Memory B cell (primary cell): ENCODE measurements at regions not wholly inside any gene's neighbourhood (a gene's known extent, or its start where the extent isn't known, plus 50 kb on each side); places are given as distances from the start of the nearest gene placed in this dataset.
A peak's percentile ranks its signal among the peaks of the same experiment; 100 is the strongest.

Experiments
- ATAC-seq: fragments of 150-1000 bp; cut with Tn5 transposase; 2 replicates; pipeline ENCODE4 v1.10.0; 2021; ENCODE audit warnings: low read depth, mild to moderate bottlenecking, moderate library complexity
- DNase-seq, 2 donors: peaks; one replicate each; pipeline ENCODE4 v3.0.0; 2022; ENCODE audit warnings: low spot score in 2 of 2
- H3K27ac Mint-ChIP-seq: one replicate; pipeline ENCODE4 v1.8.0; 2022; ENCODE audit warnings: mild to moderate bottlenecking, moderate library complexity, mixed read lengths
- H3K27me3 Mint-ChIP-seq: one replicate; pipeline ENCODE4 v1.8.0; 2022; ENCODE audit warnings: mixed read lengths
- H3K36me3 Mint-ChIP-seq: one replicate; pipeline ENCODE4 v1.8.0; 2022; ENCODE audit warnings: mild to moderate bottlenecking, mixed read lengths
- H3K4me1 Mint-ChIP-seq: one replicate; pipeline ENCODE4 v1.8.0; 2022; ENCODE audit warnings: mixed read lengths
- H3K4me3 Mint-ChIP-seq: one replicate; pipeline ENCODE4 v1.8.0; 2022; ENCODE audit warnings: mild to moderate bottlenecking, moderate library complexity, mixed read lengths
- H3K9me3 Mint-ChIP-seq: one replicate; pipeline ENCODE4 v1.8.0; 2022; ENCODE audit warnings: mixed read lengths

DNA sequence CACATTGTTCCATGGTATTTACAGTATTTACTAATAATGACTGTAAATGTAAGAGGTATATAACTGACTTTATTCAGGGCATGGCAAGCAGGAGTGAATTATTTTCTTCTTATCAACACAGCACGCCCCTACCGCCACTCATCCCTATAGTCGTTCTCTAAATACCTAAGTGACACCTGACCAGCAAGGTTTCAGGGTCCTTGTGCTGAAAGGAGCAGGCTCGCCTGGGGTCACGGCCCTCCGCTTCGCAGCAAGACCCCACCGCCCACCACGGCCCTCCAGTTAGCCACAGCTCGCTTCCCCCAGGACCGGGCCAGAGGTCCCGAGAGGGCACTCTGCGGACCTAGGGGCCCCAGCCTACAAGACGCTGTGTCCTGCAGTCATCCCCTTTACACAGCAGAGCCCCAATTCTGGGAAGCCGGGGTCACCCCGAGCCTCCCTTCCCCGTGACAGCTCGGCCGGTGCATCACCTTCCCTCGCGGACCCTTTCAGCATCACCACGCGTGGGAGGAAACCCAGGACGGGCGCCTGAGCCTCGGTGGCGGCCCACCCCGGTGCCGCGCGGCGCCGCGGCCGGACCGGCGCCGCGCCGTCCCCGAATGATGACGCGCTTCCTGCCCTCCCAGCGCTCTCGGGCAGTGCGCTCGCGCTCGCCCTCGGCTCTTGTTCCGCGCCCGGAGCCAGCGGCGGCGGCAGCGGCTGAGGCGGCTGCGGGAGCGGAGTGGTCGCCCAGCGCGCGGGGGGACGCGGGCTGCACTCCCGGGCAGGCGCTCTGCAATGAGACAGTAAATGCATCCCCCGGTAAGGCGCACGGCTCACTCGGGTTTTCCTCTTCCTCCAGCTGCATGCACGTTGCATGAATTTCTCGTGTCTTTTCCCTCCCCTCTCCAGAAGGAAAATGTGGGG lies 225.1 kb upstream of the C2CD4B start, which contains the start of gene TLN2:
Gene TLN2, plus strand, starts transcription at position 666 of the 906 bp plus-strand sequence.
- Mint-ChIP-seq H3K9me3 (no peaks in the 10 kb centered on the region), H3K27me3 (peaks cover 12% of the 10 kb centered on the region), H3K4me1 (peaks cover 14% of the 10 kb centered on the region), H3K27ac (peak within 1 kb of the TSS; percentile 69), H3K4me3 (peak within 1 kb of the TSS; percentile 92), H3K36me3 (no peaks in the 10 kb centered on the region)
- ATAC-seq (peak; percentile 86), DNase-seq (peak; percentile 38 to 60)

GRCh38 chr15:62390791-62391640 lies 225.9 kb upstream of the C2CD4B start:
- Mint-ChIP-seq H3K27ac (peak overlapping the region; percentile 69), H3K4me1 (peaks cover 14% of the 10 kb centered on the region), H3K9me3 (no peaks in the 10 kb centered on the region), H3K4me3 (peak overlapping the region; percentile 92), H3K36me3 (no peaks in the 10 kb centered on the region), H3K27me3 (peaks cover 11% of the 10 kb centered on the region)
- peak; percentile 33 for ATAC-seq
- peak in 1 of 2 donors; percentile 18 for DNase-seq

DNA sequence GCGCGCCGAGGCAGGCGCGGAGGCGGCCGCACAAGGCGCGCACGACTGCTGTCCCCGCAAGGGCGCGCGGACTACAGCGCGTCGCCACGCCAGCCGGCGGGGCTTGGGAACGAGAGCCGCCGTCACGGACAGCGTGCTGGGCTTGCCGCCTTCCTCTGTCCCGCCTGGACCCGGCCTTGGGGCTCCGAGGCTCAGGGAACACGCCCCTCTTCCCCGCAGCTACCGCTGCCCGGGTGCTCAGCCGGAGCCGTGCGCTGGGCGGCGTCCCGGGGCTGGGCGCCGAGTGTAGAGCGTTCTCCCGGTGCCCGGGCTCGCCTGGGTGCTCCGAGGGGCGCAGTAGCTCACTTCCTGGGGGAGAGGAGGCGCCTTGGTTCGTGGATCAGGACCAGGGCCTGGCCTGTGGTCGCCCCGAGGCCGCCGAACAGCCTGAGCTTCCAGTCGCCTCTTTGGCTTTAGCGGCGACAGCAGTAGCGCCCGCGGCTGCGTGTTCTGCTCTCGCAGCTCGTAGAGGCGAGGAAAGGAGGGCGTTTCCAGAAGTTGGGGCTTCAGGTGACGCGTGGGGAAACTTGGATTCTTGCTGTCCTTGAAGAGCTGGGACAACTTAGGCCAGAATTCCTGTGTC lies 226.7 kb upstream of the C2CD4B start:
- no peaks in the 10 kb centered on the region for H3K36me3 Mint-ChIP-seq
- peak overlapping the region; percentile 92 for H3K4me3 Mint-ChIP-seq
- H3K4me1 Mint-ChIP-seq, result peaks cover 14% of the 10 kb centered on the region
- DNase-seq, result peak in 1 of 2 donors; percentile 34
- ATAC-seq, result peak; percentile 29
- no peak overlapping the region for H3K27ac Mint-ChIP-seq
- H3K9me3 Mint-ChIP-seq, result no peaks in the 10 kb centered on the region
- H3K27me3 Mint-ChIP-seq, result peaks cover 11% of the 10 kb centered on the region

DNA sequence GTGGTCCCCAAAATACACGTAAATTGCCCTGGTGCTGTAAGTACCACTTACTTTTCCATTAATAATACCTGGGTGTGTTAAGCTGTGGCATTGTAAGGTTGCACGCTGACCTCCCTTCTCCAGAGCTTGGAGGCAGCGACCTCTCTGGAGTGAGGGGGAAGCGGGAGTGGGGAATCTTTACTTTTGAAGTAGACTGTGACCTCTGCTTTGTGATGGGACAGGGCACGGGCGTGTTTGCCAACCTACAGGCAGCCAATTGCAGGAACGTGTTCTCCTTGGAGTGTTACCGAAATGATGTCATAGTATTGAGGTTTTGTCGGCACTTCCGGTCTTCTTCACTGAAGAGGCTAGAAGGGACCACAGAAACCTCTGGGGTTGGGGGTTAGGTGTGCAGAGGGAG lies 227.3 kb upstream of the C2CD4B start:
- ATAC-seq (no peak), DNase-seq (no peak)
- Mint-ChIP-seq H3K4me1 (peaks cover 14% of the 10 kb centered on the region), H3K36me3 (no peaks in the 10 kb centered on the region), H3K4me3 (peak overlapping the region; percentile 92), H3K27ac (no peak overlapping the region), H3K9me3 (no peaks in the 10 kb centered on the region), H3K27me3 (peaks cover 11% of the 10 kb centered on the region)

- no peak for ATAC-seq
- H3K36me3 Mint-ChIP-seq, result no peaks in the 10 kb centered on the region
- peaks cover 11% of the 10 kb centered on the region for H3K27me3 Mint-ChIP-seq
- no peak overlapping the region for H3K27ac Mint-ChIP-seq
- H3K4me3 Mint-ChIP-seq, result no peak overlapping the region
- H3K9me3 Mint-ChIP-seq, result peaks cover 1% of the 10 kb centered on the region
- peaks cover 14% of the 10 kb centered on the region for H3K4me1 Mint-ChIP-seq
- no peak for DNase-seq
These were observed 228.1 kb upstream of the C2CD4B start for GRCh38 chr15:62393196-62393595.

DNA sequence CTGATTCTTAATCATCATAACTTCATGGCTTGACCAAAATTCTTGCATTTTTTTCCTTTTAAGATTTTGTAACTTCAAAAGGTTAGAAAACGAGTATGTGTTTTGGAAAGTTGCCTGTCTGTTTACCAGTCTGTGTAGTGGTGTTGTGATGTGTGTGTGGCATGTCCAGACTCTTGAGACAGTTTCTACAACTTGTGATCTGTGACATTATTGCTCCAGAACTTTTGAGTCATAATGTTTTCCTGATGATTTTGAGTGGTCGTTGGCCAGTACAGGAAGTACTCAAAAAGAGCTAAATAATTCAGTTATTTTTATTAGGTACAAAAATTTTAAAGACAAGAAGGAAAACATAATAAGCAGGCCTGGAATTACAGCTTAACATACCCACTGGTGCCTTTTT lies 229.0 kb upstream of the C2CD4B start:
- ATAC-seq (no peak), DNase-seq (no peak)
- H3K4me3 Mint-ChIP-seq, result no peak overlapping the region
- peaks cover 14% of the 10 kb centered on the region for H3K4me1 Mint-ChIP-seq
- peaks cover 4% of the 10 kb centered on the region for H3K36me3 Mint-ChIP-seq
- H3K27ac Mint-ChIP-seq, result no peak overlapping the region
- peaks cover 11% of the 10 kb centered on the region for H3K27me3 Mint-ChIP-seq
- peaks cover 6% of the 10 kb centered on the region for H3K9me3 Mint-ChIP-seq

DNA sequence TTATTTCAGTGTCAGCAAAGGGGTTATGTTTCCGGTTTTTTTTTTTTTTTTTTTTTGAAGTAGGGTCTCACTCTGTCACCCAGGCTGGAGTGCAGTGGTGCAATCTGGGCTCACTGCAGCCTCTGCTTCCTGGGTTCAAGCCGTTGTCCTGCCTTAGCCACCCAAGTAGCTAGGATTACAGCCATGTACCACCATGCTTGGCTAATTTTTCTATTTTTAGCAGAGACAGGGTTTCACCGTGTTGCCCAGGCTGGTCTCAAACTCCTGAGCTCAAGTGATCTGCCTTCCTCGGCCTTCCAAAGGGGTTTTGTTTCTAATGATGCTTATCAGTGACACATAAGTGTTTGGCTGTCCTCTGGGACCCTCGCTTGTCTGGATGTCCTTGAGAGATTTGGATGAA lies 235.7 kb upstream of the C2CD4B start:
- Mint-ChIP-seq H3K4me3 (no peak overlapping the region), H3K9me3 (peaks cover 15% of the 10 kb centered on the region), H3K27ac (no peak overlapping the region), H3K4me1 (no peaks in the 10 kb centered on the region), H3K36me3 (peaks cover 4% of the 10 kb centered on the region), H3K27me3 (peaks cover 18% of the 10 kb centered on the region)
- DNase-seq, result no peak
- no peak for ATAC-seq

DNA sequence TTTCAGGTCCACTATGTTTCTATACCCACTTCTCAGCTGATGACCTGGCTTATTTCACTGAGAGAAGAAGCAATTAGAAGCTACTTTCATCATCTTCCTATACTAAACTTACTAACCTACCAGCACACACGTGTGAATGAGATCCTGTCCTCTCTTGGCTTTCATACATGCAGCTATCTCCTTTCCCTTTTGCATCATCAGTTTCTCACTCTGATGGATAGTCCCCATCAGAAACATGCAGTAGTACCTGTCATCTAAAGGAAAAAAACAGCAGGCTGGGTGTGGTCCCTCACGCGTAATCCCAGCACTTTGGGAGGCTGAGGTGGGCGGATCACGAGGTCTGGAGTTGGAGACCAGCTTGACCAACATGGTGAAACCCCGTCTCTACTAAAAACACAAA lies 237.6 kb upstream of the C2CD4B start:
- peaks cover 18% of the 10 kb centered on the region for H3K27me3 Mint-ChIP-seq
- no peaks in the 10 kb centered on the region for H3K4me1 Mint-ChIP-seq
- no peak for DNase-seq
- H3K36me3 Mint-ChIP-seq, result peaks cover 4% of the 10 kb centered on the region
- peaks cover 15% of the 10 kb centered on the region for H3K9me3 Mint-ChIP-seq
- no peak overlapping the region for H3K27ac Mint-ChIP-seq
- ATAC-seq, result no peak
- no peak overlapping the region for H3K4me3 Mint-ChIP-seq

GRCh38 chr15:62403164-62403809 lies 238.2 kb upstream of the C2CD4B start:
- no peak overlapping the region for H3K4me3 Mint-ChIP-seq
- H3K36me3 Mint-ChIP-seq, result peaks cover 4% of the 10 kb centered on the region
- DNase-seq, result no peak
- H3K4me1 Mint-ChIP-seq, result no peaks in the 10 kb centered on the region
- H3K27me3 Mint-ChIP-seq, result peaks cover 18% of the 10 kb centered on the region
- no peak for ATAC-seq
- no peak overlapping the region for H3K27ac Mint-ChIP-seq
- H3K9me3 Mint-ChIP-seq, result peaks cover 12% of the 10 kb centered on the region

DNA sequence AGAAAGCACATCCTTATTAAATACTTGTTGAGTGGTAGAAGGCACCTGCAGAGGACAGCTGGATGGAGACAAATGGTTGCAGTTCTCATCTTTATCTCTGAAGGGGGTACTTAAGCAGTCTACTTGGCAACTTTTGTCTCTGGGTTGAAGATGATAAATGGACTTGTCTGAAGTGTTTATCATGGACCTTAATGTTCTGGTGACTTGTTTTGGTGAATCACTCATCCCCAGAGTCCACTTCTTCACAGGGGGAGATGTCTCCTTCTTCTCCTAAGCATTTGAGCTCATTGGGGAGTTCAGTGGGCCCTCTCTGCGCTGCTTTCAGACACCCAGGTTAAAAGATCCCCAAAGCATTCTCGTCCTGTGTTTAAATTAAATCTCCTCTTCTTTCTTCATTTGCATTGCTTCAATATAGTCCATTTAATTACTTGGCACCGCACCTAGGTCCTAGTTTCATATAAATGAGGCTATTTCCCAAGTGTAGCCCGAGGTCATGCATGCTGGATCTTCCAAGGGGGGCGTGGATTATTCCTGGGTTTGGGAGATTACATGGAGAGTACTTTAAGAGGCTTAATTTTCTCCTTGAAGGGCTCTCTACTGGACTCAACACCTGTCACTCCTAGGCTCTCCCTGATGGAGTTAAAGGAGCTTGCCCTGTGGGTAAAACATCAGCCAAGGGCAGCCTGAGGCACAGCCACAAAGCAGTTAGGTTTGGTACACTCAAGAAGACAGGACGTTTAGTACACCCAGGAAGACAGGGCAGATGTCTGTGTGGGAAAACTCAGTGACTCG lies 239.3 kb upstream of the C2CD4B start:
- Mint-ChIP-seq H3K4me3 (no peak overlapping the region), H3K36me3 (no peaks in the 10 kb centered on the region), H3K27me3 (peaks cover 18% of the 10 kb centered on the region), H3K4me1 (no peaks in the 10 kb centered on the region), H3K9me3 (peaks cover 9% of the 10 kb centered on the region), H3K27ac (no peak overlapping the region)
- DNase-seq, result no peak
- ATAC-seq, result no peak

GRCh38 chr15:62406305-62406891 lies 241.3 kb upstream of the C2CD4B start:
- no peaks in the 10 kb centered on the region for H3K36me3 Mint-ChIP-seq
- no peak overlapping the region for H3K4me3 Mint-ChIP-seq
- no peaks in the 10 kb centered on the region for H3K9me3 Mint-ChIP-seq
- ATAC-seq, result no peak
- no peak for DNase-seq
- H3K4me1 Mint-ChIP-seq, result no peaks in the 10 kb centered on the region
- H3K27me3 Mint-ChIP-seq, result peaks cover 21% of the 10 kb centered on the region
- H3K27ac Mint-ChIP-seq, result no peak overlapping the region

DNA sequence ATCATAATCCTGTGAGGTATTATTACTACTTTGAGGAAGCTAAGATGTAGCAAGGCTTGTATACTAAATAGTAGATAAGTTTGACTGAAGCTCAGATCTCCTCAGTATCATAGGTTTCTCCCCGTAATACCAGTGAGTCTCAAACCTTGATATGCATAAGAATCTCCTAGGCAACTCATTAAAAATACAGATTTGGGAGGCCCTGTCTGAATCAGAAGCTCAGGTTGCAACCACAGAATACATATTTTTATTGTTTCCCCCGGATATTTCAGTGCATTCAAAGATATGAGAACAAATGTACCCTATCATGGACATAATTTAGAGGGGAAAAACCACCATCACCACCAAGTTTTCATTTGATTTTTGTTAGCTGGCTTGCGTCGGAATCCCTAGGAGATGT lies 242.1 kb upstream of the C2CD4B start:
- Mint-ChIP-seq H3K4me1 (no peaks in the 10 kb centered on the region), H3K27me3 (peaks cover 22% of the 10 kb centered on the region), H3K9me3 (no peaks in the 10 kb centered on the region), H3K36me3 (no peaks in the 10 kb centered on the region), H3K27ac (no peak overlapping the region), H3K4me3 (no peak overlapping the region)
- DNase-seq, result no peak
- no peak for ATAC-seq

GRCh38 chr15:62407962-62408361 lies 242.9 kb upstream of the C2CD4B start:
- Mint-ChIP-seq H3K27ac (no peak overlapping the region), H3K4me3 (no peak overlapping the region), H3K4me1 (no peaks in the 10 kb centered on the region), H3K9me3 (no peaks in the 10 kb centered on the region), H3K36me3 (no peaks in the 10 kb centered on the region), H3K27me3 (peaks cover 21% of the 10 kb centered on the region)
- no peak for DNase-seq
- ATAC-seq, result no peak
